ENCODE measurements at regions not wholly inside any gene's neighbourhood (a gene's known extent, or its start where the extent isn't known, plus 50 kb on each side); places are given as distances from the start of the nearest gene placed in this dataset.

- no peaks in the 10 kb centered on the region for H3K36me3 ChIP-seq (ENCODE audit: control insufficient read depth, insufficient read depth, low read length)
- WGBS (ENCODE audit: insufficient coverage), result no CpG with 5 or more reads among the region's 2 CpGs
- peaks cover 2% of the 10 kb centered on the region for H3K27me3 ChIP-seq (ENCODE audit: control insufficient read depth, insufficient read depth, low read length)
- DNase-seq, result no peak
- no peak overlapping the region for H3K4me3 ChIP-seq (ENCODE audit: low read length)
- no peaks in the 10 kb centered on the region for H3K4me1 ChIP-seq (ENCODE audit: control insufficient read depth, insufficient read depth, low read length)
- H3K9me3 ChIP-seq (replicated peaks; ENCODE audit: control insufficient read depth, low read depth, low read length), result no peaks in the 10 kb centered on the region
- no peak overlapping the region for H3K27ac ChIP-seq (ENCODE audit: low read length)
Measured at GRCh38 chr20:34181484-34181883, 59.7 kb upstream of the ASIP start.

- no peaks in the 10 kb centered on the region for H3K9me3 ChIP-seq (replicated peaks; ENCODE audit: control insufficient read depth, low read depth, low read length)
- H3K4me1 ChIP-seq (ENCODE audit: control insufficient read depth, insufficient read depth, low read length), result no peaks in the 10 kb centered on the region
- peak; percentile 45 for DNase-seq
- H3K27ac ChIP-seq (ENCODE audit: low read length), result no peak overlapping the region
- H3K4me3 ChIP-seq (ENCODE audit: low read length), result no peak overlapping the region
- 36% methylated on average over 4 of the region's 9 CpGs for WGBS (ENCODE audit: insufficient coverage)
- H3K36me3 ChIP-seq (ENCODE audit: control insufficient read depth, insufficient read depth, low read length), result no peaks in the 10 kb centered on the region
- peaks cover 2% of the 10 kb centered on the region for H3K27me3 ChIP-seq (ENCODE audit: control insufficient read depth, insufficient read depth, low read length)
Measured at GRCh38 chr20:34185766-34186620, 55.2 kb upstream of the ASIP start.

- Histone ChIP-seq H3K27ac (ENCODE audit: low read length) (no peak overlapping the region), H3K4me1 (ENCODE audit: control insufficient read depth, insufficient read depth, low read length) (no peaks in the 10 kb centered on the region), H3K36me3 (ENCODE audit: control insufficient read depth, insufficient read depth, low read length) (no peaks in the 10 kb centered on the region), H3K27me3 (ENCODE audit: control insufficient read depth, insufficient read depth, low read length) (peaks cover 2% of the 10 kb centered on the region), H3K4me3 (ENCODE audit: low read length) (no peak overlapping the region), H3K9me3 (replicated peaks; ENCODE audit: control insufficient read depth, low read depth, low read length) (no peaks in the 10 kb centered on the region)
- 86% methylated on average over 6 of the region's 8 CpGs for WGBS (ENCODE audit: insufficient coverage)
- DNase-seq, result no peak
Measured at GRCh38 chr20:34189572-34190163, 51.6 kb upstream of the ASIP start.

- WGBS (ENCODE audit: insufficient coverage), result no CpG with 5 or more reads among the region's 3 CpGs
- no peak overlapping the region for H3K27ac ChIP-seq (ENCODE audit: low read length)
- H3K36me3 ChIP-seq (ENCODE audit: control insufficient read depth, insufficient read depth, low read length), result no peaks in the 10 kb centered on the region
- H3K4me1 ChIP-seq (ENCODE audit: control insufficient read depth, insufficient read depth, low read length), result no peaks in the 10 kb centered on the region
- no peaks in the 10 kb centered on the region for H3K9me3 ChIP-seq (replicated peaks; ENCODE audit: control insufficient read depth, low read depth, low read length)
- DNase-seq, result peak; percentile 25
- H3K27me3 ChIP-seq (ENCODE audit: control insufficient read depth, insufficient read depth, low read length), result peaks cover 2% of the 10 kb centered on the region
- no peak overlapping the region for H3K4me3 ChIP-seq (ENCODE audit: low read length)
Measured at GRCh38 chr20:34190262-34190661, 51.0 kb upstream of the ASIP start.

GRCh38 chr20:34190679-34191090, 50.5 kb upstream of the ASIP start:
- peak; percentile 86 for DNase-seq
- WGBS (ENCODE audit: insufficient coverage), result no CpG with 5 or more reads among the region's 3 CpGs
- Histone ChIP-seq H3K4me3 (ENCODE audit: low read length) (no peak overlapping the region), H3K27me3 (ENCODE audit: control insufficient read depth, insufficient read depth, low read length) (peaks cover 2% of the 10 kb centered on the region), H3K9me3 (replicated peaks; ENCODE audit: control insufficient read depth, low read depth, low read length) (no peaks in the 10 kb centered on the region), H3K36me3 (ENCODE audit: control insufficient read depth, insufficient read depth, low read length) (no peaks in the 10 kb centered on the region), H3K4me1 (ENCODE audit: control insufficient read depth, insufficient read depth, low read length) (no peaks in the 10 kb centered on the region), H3K27ac (ENCODE audit: low read length) (no peak overlapping the region)

Data from muscle of leg (tissue), 3 donors.